Aorta (tissue), 5 donors: ENCODE measurements at regions not wholly inside any gene's neighbourhood (a gene's known extent, or its start where the extent isn't known, plus 50 kb on each side); places are given as distances from the start of the nearest gene placed in this dataset.

Source experiments
- ATAC-seq: fragments of 200-7000 bp; cut with Tn5 transposase; one replicate; pipeline ENCODE4 v1.9.1; 2022; ENCODE audit warnings: moderate library complexity; ENCODE audit not compliant: low FRiP score
- DNase-seq, 2 donors: peaks; one replicate each; pipeline ENCODE4 v3.0.0-alpha.2; 2020
- H3K27ac ChIP-seq, 2 donors: one replicate each; pipeline ENCODE4 v1.5.1; 2013; ENCODE audit warnings: low read length in 2 of 2, mild to moderate bottlenecking in 2 of 2, moderate library complexity in 2 of 2, control low read depth in 1 of 2, inconsistent platforms in 1 of 2, low read depth in 1 of 2
- H3K27me3 ChIP-seq, 2 donors: one replicate each; pipeline ENCODE4 v1.6.1; 2013; ENCODE audit warnings: control low read depth in 1 of 2, low read length in 1 of 2, mild to moderate bottlenecking in 1 of 2, moderate library complexity in 1 of 2; ENCODE audit not compliant: insufficient read depth in 2 of 2, control insufficient read depth in 1 of 2
- H3K36me3 ChIP-seq, 2 donors: one replicate each; pipeline ENCODE4 v1.6.1; 2013; ENCODE audit warnings: control low read depth in 1 of 2, low read length in 1 of 2, mild to moderate bottlenecking in 1 of 2; ENCODE audit not compliant: insufficient read depth in 2 of 2, control insufficient read depth in 1 of 2
- H3K4me1 ChIP-seq, 2 donors: one replicate each; pipeline ENCODE4 v1.6.1; 2013; ENCODE audit warnings: low read length in 2 of 2, control low read depth in 1 of 2, mild to moderate bottlenecking in 1 of 2, moderate library complexity in 1 of 2; ENCODE audit not compliant: insufficient read depth in 2 of 2, control insufficient read depth in 1 of 2
- H3K4me3 ChIP-seq, 2 donors: one replicate each; pipeline ENCODE4 v1.5.1; 2013; ENCODE audit warnings: low read length in 2 of 2, control low read depth in 1 of 2, mild to moderate bottlenecking in 1 of 2
- H3K9me3 ChIP-seq: one replicate; pipeline ENCODE4 v1.6.1; 2013; ENCODE audit warnings: mild to moderate bottlenecking, low read length; ENCODE audit not compliant: control insufficient read depth
- WGBS, 2 donors: extraction: QIAGEN DNeasy Blood & Tissue Kit; methylation state at CpG; one replicate each; pipeline ENCODE4 v1.1.7; 2013; 5-methylcytosine and 5-hydroxymethylcytosine counted together
- intact Hi-C, 2 donors: fragments of 100-400 bp; cut with DNase I; formaldehyde crosslinking; loops; one replicate each; pipeline versions ENCODE4 v1.14.2 to v1.15.0; 2022
- donor health status: healthy with polysubstance abuse.
- donor health status: Bipolar disorder and iron deficiency.
- donor health status: DM: no; HTN: no; CAD: no.
- donor health status: DM: no; HTN: no; CAD: no.
- donor health status: DM: yes; HTN: yes; CAD: no.

DNA sequence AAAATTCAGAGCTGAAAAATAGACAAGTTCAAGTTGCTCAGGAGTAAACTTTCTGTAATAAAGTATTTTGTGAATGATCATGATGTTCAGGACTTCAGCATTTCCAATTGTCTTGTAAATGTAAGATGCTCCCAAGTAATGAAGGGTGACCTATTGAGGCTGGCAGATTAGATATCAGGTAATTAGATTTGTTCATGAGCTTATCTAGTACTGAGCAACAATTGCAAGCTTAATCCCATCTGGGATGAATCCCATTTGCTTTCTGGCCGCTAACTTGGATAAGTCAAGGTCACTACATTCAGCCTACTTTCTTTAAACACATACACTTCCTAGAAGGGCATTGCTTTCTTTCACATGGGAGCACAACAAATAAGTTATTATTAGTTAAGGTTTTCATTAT, 82.4 kb upstream of the ITGB1 start:
- Histone ChIP-seq H3K27ac (no peak overlapping the region), H3K27me3 (no peaks in the 10 kb centered on the region), H3K9me3 (no peaks in the 10 kb centered on the region), H3K4me3 (no peak overlapping the region), H3K4me1 (no peaks in the 10 kb centered on the region), H3K36me3 (no peaks in the 10 kb centered on the region)
- DNase-seq (no peak), ATAC-seq (no peak)
- 94 to 97% methylated on average over 1 of the region's 1 CpG for WGBS, 2 donors
- intact Hi-C loops, result no loop called here

DNA sequence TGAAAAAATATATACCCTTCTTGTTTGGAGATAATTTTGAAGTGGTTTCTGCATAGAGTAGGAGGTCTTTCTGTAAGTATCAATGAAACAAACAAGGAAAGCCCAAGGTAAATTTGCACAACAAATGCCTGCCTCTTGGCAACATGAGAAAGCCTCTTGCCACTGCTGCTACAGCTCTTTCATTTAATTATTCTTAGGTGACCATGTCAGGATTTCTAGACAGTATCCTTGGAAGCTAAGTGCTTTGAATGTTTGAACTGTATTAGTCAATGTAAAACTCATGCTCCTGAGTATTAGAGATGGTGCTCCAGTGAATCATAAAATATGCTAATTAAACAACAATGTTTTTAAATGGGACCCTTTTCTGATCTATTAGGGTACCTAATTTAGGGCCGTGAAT, 81.2 kb upstream of the ITGB1 start:
- H3K27ac ChIP-seq, result no peak overlapping the region
- no peak overlapping the region for H3K4me3 ChIP-seq
- DNase-seq (no peak), ATAC-seq (no peak)
- no peaks in the 10 kb centered on the region for H3K9me3 ChIP-seq
- H3K36me3 ChIP-seq, result no peaks in the 10 kb centered on the region
- no peaks in the 10 kb centered on the region for H3K27me3 ChIP-seq
- 79 to 88% methylated on average over 1 of the region's 1 CpG for WGBS, 2 donors
- intact Hi-C loops, result no loop called here
- no peaks in the 10 kb centered on the region for H3K4me1 ChIP-seq

- Histone ChIP-seq H3K9me3 (no peaks in the 10 kb centered on the region), H3K4me3 (no peak overlapping the region), H3K27ac (no peak overlapping the region), H3K27me3 (no peaks in the 10 kb centered on the region), H3K36me3 (no peaks in the 10 kb centered on the region), H3K4me1 (no peaks in the 10 kb centered on the region)
- no peak for DNase-seq
- intact Hi-C loops, result no loop called here
- ATAC-seq, result no peak
- WGBS, 2 donors, result 89 to 90% methylated on average over 7 of the region's 7 CpGs
Measured at GRCh38 chr10:33038672-33039071, 80.6 kb upstream of the ITGB1 start.

- H3K4me1 ChIP-seq, result no peaks in the 10 kb centered on the region
- H3K9me3 ChIP-seq, result no peaks in the 10 kb centered on the region
- no peaks in the 10 kb centered on the region for H3K27me3 ChIP-seq
- H3K4me3 ChIP-seq, result no peak overlapping the region
- intact Hi-C loops, result no loop called here
- H3K27ac ChIP-seq, result no peak overlapping the region
- WGBS, 2 donors, result 93 to 98% methylated on average over 8 of the region's 8 CpGs
- ATAC-seq (no peak), DNase-seq (no peak)
- no peaks in the 10 kb centered on the region for H3K36me3 ChIP-seq
Measured at GRCh38 chr10:33037726-33038125, 79.7 kb upstream of the ITGB1 start.

GRCh38 chr10:33036670-33037069, 78.6 kb upstream of the ITGB1 start:
- H3K9me3 ChIP-seq, result no peaks in the 10 kb centered on the region
- intact Hi-C loops, result no loop called here
- no peaks in the 10 kb centered on the region for H3K27me3 ChIP-seq
- 96% methylated on average over 14 to 16 of the region's 16 CpGs for WGBS, 2 donors
- no peak for ATAC-seq
- H3K36me3 ChIP-seq, result no peaks in the 10 kb centered on the region
- DNase-seq, result no peak
- H3K4me1 ChIP-seq, result no peaks in the 10 kb centered on the region
- H3K4me3 ChIP-seq, result no peak overlapping the region
- H3K27ac ChIP-seq, result no peak overlapping the region

GRCh38 chr10:33035411-33035810, 77.4 kb upstream of the ITGB1 start:
- no peaks in the 10 kb centered on the region for H3K36me3 ChIP-seq
- ATAC-seq (no peak), DNase-seq (no peak)
- no peak overlapping the region for H3K4me3 ChIP-seq
- H3K9me3 ChIP-seq, result no peaks in the 10 kb centered on the region
- no peaks in the 10 kb centered on the region for H3K4me1 ChIP-seq
- H3K27ac ChIP-seq, result no peak overlapping the region
- 84 to 85% methylated on average over 3 of the region's 3 CpGs for WGBS, 2 donors
- H3K27me3 ChIP-seq, result no peaks in the 10 kb centered on the region
- intact Hi-C loops, result no loop called here

DNA sequence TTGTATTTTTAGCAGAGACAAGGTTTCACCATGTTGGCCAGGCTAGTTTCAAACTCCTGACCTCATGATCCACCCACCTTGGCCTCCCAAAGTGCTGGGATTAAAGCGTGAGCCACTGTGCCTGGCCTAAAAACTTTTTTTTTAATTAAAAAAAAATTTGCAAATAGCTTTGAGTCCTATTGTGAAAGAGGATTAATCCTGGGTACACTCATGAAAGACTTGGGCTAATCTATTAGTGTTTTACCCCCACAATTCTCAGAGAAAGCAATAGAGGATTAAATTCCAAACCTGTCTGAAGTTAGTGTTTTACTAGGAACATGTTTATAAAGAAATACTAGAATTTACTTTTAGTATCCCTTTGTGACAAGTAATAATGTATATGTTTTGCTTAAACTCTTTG, 76.9 kb upstream of the ITGB1 start:
- H3K4me1 ChIP-seq, result no peaks in the 10 kb centered on the region
- no peak overlapping the region for H3K27ac ChIP-seq
- intact Hi-C loops, result no loop called here
- H3K36me3 ChIP-seq, result no peaks in the 10 kb centered on the region
- DNase-seq (no peak), ATAC-seq (no peak)
- H3K27me3 ChIP-seq, result no peaks in the 10 kb centered on the region
- no peak overlapping the region for H3K4me3 ChIP-seq
- 81 to 96% methylated on average over 1 of the region's 1 CpG for WGBS, 2 donors
- no peaks in the 10 kb centered on the region for H3K9me3 ChIP-seq

DNA sequence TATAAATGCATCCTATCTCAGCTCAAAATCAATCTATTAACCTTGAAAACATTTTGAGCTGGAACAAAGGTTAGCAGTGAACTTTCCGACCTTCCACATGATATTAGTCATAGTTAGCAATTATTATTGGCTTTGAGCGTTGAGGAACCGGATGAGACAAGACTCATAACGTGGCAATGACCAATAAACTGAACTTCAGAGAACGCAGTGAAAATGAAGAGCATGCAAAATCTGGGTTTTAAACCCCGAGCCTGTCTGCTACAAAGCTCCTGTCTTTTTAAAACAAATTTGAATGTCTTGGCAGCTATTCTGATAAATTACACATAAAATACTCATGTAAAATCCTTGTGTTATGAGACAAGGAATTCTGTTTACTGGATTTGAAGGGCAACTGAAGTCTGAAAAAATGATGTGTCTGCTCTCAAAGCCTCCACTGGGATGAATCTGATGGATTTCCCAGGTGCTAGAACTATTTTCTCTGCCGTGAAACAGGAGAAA, 74.7 kb upstream of the ITGB1 start:
- ATAC-seq (no peak), DNase-seq (no peak)
- 15 to 24% methylated on average over 7 of the region's 7 CpGs for WGBS, 2 donors
- H3K9me3 ChIP-seq, result no peaks in the 10 kb centered on the region
- H3K4me1 ChIP-seq, result no peaks in the 10 kb centered on the region
- no peaks in the 10 kb centered on the region for H3K27me3 ChIP-seq
- H3K4me3 ChIP-seq, result no peak overlapping the region
- H3K27ac ChIP-seq, result no peak overlapping the region
- no peaks in the 10 kb centered on the region for H3K36me3 ChIP-seq
- intact Hi-C loops, result no loop called here

DNA sequence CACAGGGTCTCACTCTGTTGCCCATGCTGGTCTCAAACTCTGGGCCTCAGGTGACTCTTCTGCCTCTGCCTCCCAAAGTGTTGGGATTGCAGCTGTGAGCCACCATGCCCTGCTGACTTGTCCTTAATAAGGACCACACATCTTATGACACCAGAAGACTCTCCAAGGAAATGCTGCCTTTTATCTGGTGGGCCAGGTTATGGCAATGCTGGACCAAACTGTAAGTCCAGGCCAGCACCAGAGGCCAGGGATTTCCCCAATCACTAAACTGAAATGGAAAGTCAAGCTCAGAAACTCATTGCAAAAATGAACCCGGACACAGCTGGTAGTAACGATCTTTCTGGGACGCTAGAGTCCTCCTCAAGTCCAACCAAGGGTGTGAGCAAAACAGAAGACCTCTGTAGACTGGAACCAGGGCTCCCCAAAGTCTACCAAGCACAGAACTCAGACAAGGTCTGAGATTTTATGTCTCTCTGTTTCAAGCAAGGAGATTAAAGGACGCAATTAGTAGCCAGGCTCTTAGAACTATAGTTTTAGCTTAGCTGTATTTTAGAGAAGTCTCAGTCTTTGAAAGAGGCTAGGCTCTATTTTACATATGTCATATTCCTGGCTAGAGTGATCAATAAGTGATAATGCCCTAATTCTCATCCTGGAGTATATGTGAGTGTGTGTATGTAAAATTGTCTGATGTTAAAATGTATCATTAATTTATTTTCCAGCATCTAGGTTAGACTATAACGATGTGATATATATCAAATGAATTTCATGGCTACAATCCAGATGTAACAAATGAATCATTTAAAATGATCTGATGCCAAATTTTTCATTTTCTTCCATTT, 74.0 kb upstream of the ITGB1 start:
- H3K4me1 ChIP-seq, result no peaks in the 10 kb centered on the region
- H3K4me3 ChIP-seq, result no peak overlapping the region
- H3K36me3 ChIP-seq, result no peaks in the 10 kb centered on the region
- no peaks in the 10 kb centered on the region for H3K9me3 ChIP-seq
- ATAC-seq (no peak), DNase-seq (no peak)
- no peaks in the 10 kb centered on the region for H3K27me3 ChIP-seq
- 71 to 72% methylated on average over 5 of the region's 5 CpGs for WGBS, 2 donors
- H3K27ac ChIP-seq, result no peak overlapping the region
- intact Hi-C loops, result no loop called here
